Activated naive CD8-positive, alpha-beta T cell treated with anti-CD3 and anti-CD28 coated beads, Interleukin-2, amount 10 ng/mL, durations not matched to agents 7 days and 5 days (primary cell): ENCODE measurements at regions not wholly inside any gene's neighbourhood (a gene's known extent, or its start where the extent isn't known, plus 50 kb on each side); places are given as distances from the start of the nearest gene placed in this dataset.

Experiments
- ATAC-seq: fragments of 150-1000 bp; cut with Tn5 transposase; one replicate; pipeline ENCODE4 v1.10.0; 2021; ENCODE audit warnings: low read depth, moderate library complexity
- POLR2A ChIA-PET: fragments of 350-600 bp; sonication (Branson Sonifier 250); formaldehyde crosslinking; loops from one replicate; lab custom pipeline; 2021; ENCODE audit warnings: antibody characterized with exemption; lab: Charles Lee
- DNase-seq: peaks from one replicate; pipeline ENCODE4 v3.0.0; 2021
- H3K27ac Mint-ChIP-seq: one replicate; pipeline ENCODE4 v1.8.0; 2022; ENCODE audit warnings: mild to moderate bottlenecking, mixed read lengths
- H3K27me3 Mint-ChIP-seq: one replicate; pipeline ENCODE4 v1.8.0; 2022; ENCODE audit warnings: mild to moderate bottlenecking, moderate library complexity, mixed read lengths
- H3K36me3 Mint-ChIP-seq: one replicate; pipeline ENCODE4 v1.8.0; 2021; ENCODE audit warnings: mild to moderate bottlenecking, mixed read lengths
- H3K4me1 Mint-ChIP-seq: one replicate; pipeline ENCODE4 v1.8.0; 2021; ENCODE audit warnings: mixed read lengths
- H3K4me3 Mint-ChIP-seq: one replicate; pipeline ENCODE4 v1.8.0; 2022; ENCODE audit warnings: mild to moderate bottlenecking, moderate library complexity, mixed read lengths
- H3K9me3 Mint-ChIP-seq: one replicate; pipeline ENCODE4 v1.8.0; 2021; ENCODE audit warnings: mixed read lengths

DNA sequence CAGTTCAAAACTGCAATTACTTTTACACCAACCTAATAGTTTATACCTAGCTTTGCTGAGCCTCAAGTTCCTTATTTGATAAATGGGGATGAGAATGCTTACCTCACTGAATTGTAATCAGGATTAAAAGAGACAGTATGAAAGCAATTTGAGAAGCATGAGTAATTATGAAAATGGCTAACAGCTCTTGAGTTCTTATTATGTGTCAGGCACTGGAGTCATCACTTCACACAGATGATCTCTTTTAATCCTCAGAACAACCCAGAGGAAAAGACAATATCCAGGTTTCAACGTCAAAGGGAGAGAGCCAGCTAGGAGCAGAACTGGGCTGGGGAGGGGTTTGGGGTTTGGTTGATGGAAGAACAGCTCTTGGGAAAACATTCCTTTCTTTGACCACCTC lies 221.0 kb upstream of the NWD2 start:
- H3K27me3 Mint-ChIP-seq = no peaks in the 10 kb centered on the region
- ATAC-seq (no peak), DNase-seq (no peak)
- POLR2A ChIA-PET = no interaction called here
- no peaks in the 10 kb centered on the region for H3K9me3 Mint-ChIP-seq
- no peaks in the 10 kb centered on the region for H3K36me3 Mint-ChIP-seq
- H3K4me1 Mint-ChIP-seq = no peaks in the 10 kb centered on the region
- H3K4me3 Mint-ChIP-seq = no peak overlapping the region
- no peak overlapping the region for H3K27ac Mint-ChIP-seq

DNA sequence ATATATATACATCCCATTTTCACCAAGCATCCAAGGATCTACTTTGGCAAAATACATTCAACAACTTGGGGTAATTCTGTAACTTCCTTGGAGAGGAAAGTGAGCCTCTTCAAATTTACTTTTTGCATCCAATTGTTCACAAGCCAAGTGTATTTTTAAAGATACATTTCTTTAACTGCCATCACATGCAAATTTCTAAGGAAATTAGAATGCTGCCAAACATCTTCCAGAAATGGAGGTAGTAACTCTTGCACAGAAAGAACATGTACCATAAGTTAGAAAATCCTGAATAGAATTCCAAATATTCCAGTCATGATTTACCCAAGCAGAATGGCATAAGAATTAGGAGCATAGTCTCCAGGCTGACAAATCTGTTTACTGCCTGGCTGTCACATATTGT lies 220.5 kb upstream of the NWD2 start:
- no peaks in the 10 kb centered on the region for H3K4me1 Mint-ChIP-seq
- no peaks in the 10 kb centered on the region for H3K36me3 Mint-ChIP-seq
- ATAC-seq = no peak
- POLR2A ChIA-PET = no interaction called here
- no peak overlapping the region for H3K4me3 Mint-ChIP-seq
- H3K27me3 Mint-ChIP-seq = no peaks in the 10 kb centered on the region
- H3K27ac Mint-ChIP-seq = no peak overlapping the region
- H3K9me3 Mint-ChIP-seq = no peaks in the 10 kb centered on the region
- DNase-seq = no peak

DNA sequence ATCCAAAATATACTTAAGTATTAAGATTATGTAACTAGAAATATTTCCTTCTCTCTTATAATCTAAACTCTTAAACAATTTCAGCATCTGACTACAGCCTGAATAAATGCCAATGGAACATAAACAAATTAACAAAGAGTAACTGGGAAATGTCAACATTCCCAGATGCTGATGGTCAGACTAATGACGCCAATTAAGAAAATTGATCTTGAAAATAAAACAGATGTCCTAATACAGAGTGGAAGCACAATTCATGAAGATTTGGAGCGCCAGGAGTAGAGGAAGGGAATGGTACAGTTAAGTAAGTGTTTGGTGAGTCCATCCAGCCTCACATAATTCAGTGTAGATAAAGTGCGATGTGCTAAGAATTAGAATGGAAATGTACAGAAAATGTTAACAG lies 203.7 kb upstream of the NWD2 start:
- POLR2A ChIA-PET = no interaction called here
- Mint-ChIP-seq H3K27ac (no peak overlapping the region), H3K27me3 (no peaks in the 10 kb centered on the region)

DNA sequence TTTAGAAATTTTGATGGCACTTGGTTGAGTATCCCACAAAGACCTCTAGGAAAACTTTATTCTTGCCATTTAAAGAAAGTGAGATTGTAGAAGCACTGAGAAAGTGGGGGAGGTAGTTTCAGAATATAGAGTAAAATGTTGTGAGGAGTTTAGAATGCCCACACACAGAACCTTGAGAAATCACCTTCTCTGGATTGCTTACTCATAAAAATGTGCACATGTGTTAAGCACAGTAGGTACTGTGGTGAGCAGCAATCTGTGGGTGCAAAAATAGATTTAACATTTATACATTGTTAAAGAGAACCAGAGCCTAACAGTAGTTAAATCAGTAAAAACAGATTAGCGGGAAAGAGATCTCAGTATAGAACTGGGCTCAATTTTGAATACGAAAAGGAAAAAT lies 201.2 kb upstream of the NWD2 start:
- H3K9me3 Mint-ChIP-seq = no peaks in the 10 kb centered on the region
- H3K4me1 Mint-ChIP-seq = no peaks in the 10 kb centered on the region
- H3K27ac Mint-ChIP-seq = no peak overlapping the region
- H3K36me3 Mint-ChIP-seq = no peaks in the 10 kb centered on the region
- POLR2A ChIA-PET = no interaction called here
- no peak overlapping the region for H3K4me3 Mint-ChIP-seq
- H3K27me3 Mint-ChIP-seq = no peaks in the 10 kb centered on the region
- ATAC-seq = no peak
- no peak for DNase-seq

More for the DNA sequence above, 203.7 kb upstream of the NWD2 start:
- no peak for DNase-seq
- Mint-ChIP-seq H3K36me3 (no peaks in the 10 kb centered on the region), H3K4me3 (no peak overlapping the region), H3K4me1 (no peaks in the 10 kb centered on the region), H3K9me3 (no peaks in the 10 kb centered on the region)
- no peak for ATAC-seq

DNA sequence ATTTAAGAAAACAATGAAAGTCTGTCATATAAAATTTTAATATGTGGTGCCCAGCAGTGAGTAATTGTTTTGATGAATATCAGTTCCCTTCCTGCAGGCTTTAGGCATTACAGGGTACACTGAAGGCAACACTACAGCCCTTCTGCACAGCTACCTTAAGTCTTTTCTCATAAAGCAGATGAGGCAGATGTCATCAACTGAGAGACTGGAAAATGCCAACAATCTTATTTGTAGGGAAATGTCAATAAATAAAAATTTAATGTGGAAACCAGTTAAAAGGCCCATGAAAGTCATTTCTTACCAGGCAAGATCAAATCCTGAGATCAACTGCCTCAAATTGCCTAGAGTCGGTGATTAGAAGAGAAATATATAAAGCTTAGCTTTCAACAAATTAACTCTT lies 193.4 kb upstream of the NWD2 start:
- H3K27ac Mint-ChIP-seq = no peak overlapping the region
- H3K36me3 Mint-ChIP-seq = no peaks in the 10 kb centered on the region
- no peak overlapping the region for H3K4me3 Mint-ChIP-seq
- no peaks in the 10 kb centered on the region for H3K27me3 Mint-ChIP-seq
- POLR2A ChIA-PET = no interaction called here
- DNase-seq = no peak
- no peaks in the 10 kb centered on the region for H3K9me3 Mint-ChIP-seq
- ATAC-seq = no peak
- no peaks in the 10 kb centered on the region for H3K4me1 Mint-ChIP-seq

DNA sequence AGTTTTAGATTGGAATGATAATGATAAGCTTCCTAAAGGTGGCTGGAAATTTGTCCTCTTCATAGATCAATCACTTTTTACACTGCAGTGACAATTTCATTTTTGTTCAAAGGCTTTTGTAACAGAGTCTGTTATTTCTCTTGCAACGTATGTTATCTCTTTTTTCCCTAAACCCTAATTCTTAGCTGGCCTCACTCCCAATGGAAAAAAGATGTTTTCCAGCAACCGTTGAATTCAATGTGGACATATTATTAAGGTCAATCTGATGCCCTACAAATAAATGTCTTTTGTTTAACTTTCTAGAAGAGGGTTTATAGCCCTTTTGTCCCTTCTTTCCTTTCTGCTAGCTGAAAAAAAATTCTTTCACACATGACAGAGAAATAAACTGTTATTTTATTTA lies 192.7 kb upstream of the NWD2 start:
- DNase-seq = no peak
- Mint-ChIP-seq H3K27me3 (no peaks in the 10 kb centered on the region), H3K4me1 (no peaks in the 10 kb centered on the region), H3K36me3 (no peaks in the 10 kb centered on the region), H3K4me3 (no peak overlapping the region), H3K9me3 (no peaks in the 10 kb centered on the region), H3K27ac (no peak overlapping the region)
- no peak for ATAC-seq
- POLR2A ChIA-PET = no interaction called here

DNA sequence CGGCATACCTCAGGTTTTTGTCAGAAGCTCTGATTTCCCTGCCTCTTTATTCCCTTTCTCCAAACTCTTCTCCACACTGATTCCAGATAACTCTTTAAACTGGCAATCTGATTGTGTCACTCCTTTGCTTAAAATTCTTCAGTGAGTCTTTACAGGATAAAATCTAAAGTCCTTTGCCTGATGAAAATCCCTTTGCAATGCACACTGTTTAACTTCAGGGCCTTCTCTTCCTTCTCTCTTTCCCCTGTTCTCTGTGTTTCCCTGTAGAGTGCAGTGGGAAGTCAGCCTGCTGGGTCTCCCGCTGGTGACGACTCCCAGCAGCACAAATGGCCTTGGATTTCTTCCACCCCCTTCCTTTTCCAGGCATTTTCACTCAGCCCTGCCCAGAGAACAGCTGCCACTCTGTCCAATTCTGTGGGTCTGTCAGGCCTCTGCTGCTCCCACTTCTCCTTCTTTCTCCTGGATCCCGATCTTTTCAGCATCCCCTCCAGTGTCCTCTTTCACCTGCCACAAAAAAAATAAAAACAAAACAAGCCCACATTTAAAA lies 189.9 kb upstream of the NWD2 start:
- Mint-ChIP-seq H3K4me3 (no peak overlapping the region), H3K9me3 (no peaks in the 10 kb centered on the region), H3K27ac (no peak overlapping the region), H3K36me3 (no peaks in the 10 kb centered on the region), H3K27me3 (no peaks in the 10 kb centered on the region), H3K4me1 (no peaks in the 10 kb centered on the region)
- DNase-seq (no peak), ATAC-seq (no peak)
- POLR2A ChIA-PET = no interaction called here

DNA sequence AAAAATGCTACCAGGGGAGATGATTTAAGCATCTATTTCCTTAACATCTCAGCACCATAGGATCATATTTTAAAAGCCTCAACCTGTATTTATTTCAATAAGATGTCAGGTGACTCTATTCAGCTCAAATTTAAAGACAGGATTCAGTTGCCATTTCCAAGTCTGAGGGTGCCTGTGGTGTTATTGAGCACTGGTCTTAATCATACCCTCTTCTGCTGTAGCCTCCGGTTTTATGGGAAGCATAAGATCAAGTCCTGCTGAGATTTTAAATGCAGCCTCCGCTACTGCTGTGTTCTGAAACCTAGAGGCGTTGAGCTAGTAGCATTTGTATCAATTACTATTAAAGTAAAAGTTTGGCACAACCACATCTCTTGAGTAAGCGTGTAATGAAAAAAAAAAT lies 185.7 kb upstream of the NWD2 start:
- DNase-seq = no peak
- H3K27me3 Mint-ChIP-seq = no peaks in the 10 kb centered on the region
- H3K36me3 Mint-ChIP-seq = no peaks in the 10 kb centered on the region
- POLR2A ChIA-PET = no interaction called here
- H3K4me1 Mint-ChIP-seq = no peaks in the 10 kb centered on the region
- ATAC-seq = no peak
- no peaks in the 10 kb centered on the region for H3K9me3 Mint-ChIP-seq
- no peak overlapping the region for H3K27ac Mint-ChIP-seq
- no peak overlapping the region for H3K4me3 Mint-ChIP-seq

DNA sequence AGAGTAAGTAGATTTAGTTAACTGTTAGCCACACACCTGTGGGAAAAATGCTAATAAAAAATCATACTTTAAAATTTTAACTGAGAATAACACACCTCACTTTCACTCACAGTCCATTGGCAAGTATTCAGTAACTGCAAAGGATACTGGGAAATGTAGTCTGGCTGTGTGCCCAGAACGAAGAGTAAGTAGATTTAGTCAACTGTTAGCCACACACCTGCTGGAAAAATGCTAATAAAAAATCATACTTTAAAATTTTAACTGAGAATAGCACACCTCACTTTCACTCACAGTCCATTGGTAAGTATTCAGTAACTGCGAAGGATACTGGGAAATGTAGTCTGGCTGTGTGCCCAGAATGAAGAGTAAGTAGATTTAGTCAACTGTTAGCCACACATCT lies 178.4 kb upstream of the NWD2 start:
- DNase-seq = no peak
- Mint-ChIP-seq H3K36me3 (no peaks in the 10 kb centered on the region), H3K4me3 (no peak overlapping the region), H3K27me3 (no peaks in the 10 kb centered on the region), H3K4me1 (no peaks in the 10 kb centered on the region), H3K9me3 (no peaks in the 10 kb centered on the region), H3K27ac (no peak overlapping the region)
- POLR2A ChIA-PET = no interaction called here
- no peak for ATAC-seq

DNA sequence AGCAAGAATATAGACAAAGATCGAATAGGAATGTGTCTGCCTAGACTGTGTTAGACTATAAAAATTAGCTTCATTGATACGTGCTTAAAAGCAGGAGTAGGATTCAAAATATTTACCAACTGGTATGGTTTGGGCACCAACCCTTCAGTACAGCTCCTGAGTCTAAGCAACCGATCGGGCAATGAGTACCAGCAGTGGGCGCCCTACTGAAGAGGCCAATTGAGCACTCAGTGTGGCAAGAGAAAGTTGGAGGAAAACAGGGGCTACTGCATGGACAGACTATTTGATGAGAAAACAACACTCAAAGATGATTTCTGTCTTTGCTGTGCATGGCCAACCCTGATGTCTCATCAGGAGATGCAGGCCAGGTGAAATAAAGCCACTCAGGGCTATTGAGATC lies 176.0 kb upstream of the NWD2 start:
- Mint-ChIP-seq H3K9me3 (peaks cover 3% of the 10 kb centered on the region), H3K4me3 (no peak overlapping the region), H3K27me3 (no peaks in the 10 kb centered on the region), H3K36me3 (no peaks in the 10 kb centered on the region), H3K27ac (no peak overlapping the region), H3K4me1 (peaks cover 3% of the 10 kb centered on the region)
- DNase-seq (no peak), ATAC-seq (no peak)
- POLR2A ChIA-PET = no interaction called here

DNA sequence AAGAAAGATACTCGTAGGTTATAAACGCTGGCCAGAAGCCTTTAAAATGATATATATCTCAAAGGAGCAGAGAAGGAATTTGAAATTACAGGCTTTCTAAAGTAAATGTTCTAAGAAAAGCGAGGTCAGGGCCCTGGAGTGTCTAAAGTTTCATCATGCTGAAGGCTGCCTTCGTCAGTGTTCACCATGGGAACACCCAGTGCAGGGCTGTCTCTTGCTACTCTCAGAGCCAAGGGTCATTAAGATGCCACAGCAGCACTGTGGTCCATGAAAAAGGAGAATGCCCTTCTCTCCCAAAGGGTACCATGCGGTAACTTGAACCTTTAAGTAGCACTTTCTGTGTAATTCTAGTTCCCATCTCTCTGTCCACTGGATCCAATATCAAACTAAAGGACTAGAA lies 174.5 kb upstream of the NWD2 start:
- peaks cover 3% of the 10 kb centered on the region for H3K9me3 Mint-ChIP-seq
- no peak overlapping the region for H3K27ac Mint-ChIP-seq
- DNase-seq = no peak
- H3K36me3 Mint-ChIP-seq = no peaks in the 10 kb centered on the region
- POLR2A ChIA-PET = no interaction called here
- H3K4me3 Mint-ChIP-seq = no peak overlapping the region
- peaks cover 3% of the 10 kb centered on the region for H3K4me1 Mint-ChIP-seq
- ATAC-seq = no peak
- H3K27me3 Mint-ChIP-seq = no peaks in the 10 kb centered on the region

DNA sequence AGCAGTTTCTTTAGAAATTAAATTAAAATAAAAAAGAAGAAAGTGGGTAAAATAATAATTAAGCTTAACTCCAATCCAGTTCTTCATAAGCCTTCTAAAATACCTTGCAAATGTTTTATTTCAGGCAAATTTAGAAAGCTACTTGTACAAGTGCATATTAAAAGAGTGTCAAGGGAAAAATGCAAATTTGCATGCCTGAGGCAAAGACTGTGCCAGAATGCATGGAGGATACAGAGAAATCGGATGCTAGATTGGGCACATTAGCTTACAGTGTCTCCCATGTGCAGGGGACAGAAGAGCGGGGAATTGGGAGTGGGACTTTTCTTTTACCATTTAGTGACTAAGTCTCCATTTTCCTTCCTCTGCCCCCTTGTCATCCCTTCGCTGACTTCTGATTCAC lies 173.0 kb upstream of the NWD2 start:
- Mint-ChIP-seq H3K9me3 (peaks cover 3% of the 10 kb centered on the region), H3K4me1 (peaks cover 3% of the 10 kb centered on the region), H3K27ac (no peak overlapping the region), H3K27me3 (no peaks in the 10 kb centered on the region), H3K4me3 (no peak overlapping the region), H3K36me3 (no peaks in the 10 kb centered on the region)
- no peak for DNase-seq
- POLR2A ChIA-PET = no interaction called here
- no peak for ATAC-seq

DNA sequence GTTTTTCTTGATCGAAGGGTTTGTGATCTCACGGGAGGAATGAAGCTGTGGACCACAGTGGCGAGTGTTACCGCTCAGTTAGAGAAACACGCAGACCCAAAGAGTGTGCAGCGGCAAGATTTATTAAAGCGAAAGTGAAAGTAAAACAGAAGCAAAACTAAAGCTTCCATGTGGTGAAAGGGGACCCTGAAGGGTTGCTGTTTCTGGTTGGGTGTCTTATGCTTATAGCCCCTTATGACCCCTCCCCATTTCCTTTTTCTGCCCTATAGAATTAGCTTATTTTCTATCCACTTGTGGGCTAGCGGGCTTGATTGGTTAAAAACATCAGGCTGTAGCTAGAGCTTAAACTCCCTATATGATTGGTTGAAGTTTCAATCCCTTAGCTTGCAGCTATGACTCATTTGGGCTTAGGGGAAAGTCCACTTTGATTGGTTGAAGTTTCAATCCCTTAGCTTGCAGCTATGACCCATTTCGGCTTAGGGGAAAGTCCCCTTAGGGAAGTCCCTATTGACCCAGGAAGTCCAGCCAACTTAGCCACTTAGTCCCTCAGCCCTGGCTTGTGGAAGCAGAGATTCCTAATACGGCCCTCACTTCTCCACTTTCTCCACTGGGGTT lies 171.2 kb upstream of the NWD2 start:
- Mint-ChIP-seq H3K9me3 (peaks cover 3% of the 10 kb centered on the region), H3K4me1 (peaks cover 3% of the 10 kb centered on the region), H3K4me3 (no peak overlapping the region), H3K27ac (no peak overlapping the region), H3K36me3 (no peaks in the 10 kb centered on the region), H3K27me3 (no peaks in the 10 kb centered on the region)
- ATAC-seq (no peak), DNase-seq (no peak)
- POLR2A ChIA-PET = no interaction called here

DNA sequence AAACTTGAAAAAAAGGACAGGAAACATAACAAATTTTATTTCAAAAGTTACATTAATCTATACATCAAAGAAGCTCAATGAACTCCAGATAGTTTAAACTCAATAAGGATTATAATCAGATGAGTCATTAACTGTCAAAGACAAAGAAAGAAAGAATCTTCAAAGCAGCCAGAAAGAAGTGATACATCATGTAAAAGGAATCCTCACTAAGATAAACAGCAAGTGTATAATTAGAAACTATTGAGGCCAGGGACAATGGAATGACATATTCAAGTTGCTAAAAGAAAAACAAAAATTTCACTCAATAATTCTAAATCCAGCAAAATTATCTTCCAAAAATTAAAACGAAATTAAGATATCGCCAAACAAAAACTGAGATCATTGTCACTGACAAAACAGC lies 161.6 kb upstream of the NWD2 start:
- H3K27me3 Mint-ChIP-seq = no peaks in the 10 kb centered on the region
- H3K9me3 Mint-ChIP-seq = peaks cover 8% of the 10 kb centered on the region
- H3K36me3 Mint-ChIP-seq = no peaks in the 10 kb centered on the region
- no peak overlapping the region for H3K4me3 Mint-ChIP-seq
- ATAC-seq = no peak
- no peaks in the 10 kb centered on the region for H3K4me1 Mint-ChIP-seq
- H3K27ac Mint-ChIP-seq = no peak overlapping the region
- POLR2A ChIA-PET = no interaction called here
- DNase-seq = no peak

DNA sequence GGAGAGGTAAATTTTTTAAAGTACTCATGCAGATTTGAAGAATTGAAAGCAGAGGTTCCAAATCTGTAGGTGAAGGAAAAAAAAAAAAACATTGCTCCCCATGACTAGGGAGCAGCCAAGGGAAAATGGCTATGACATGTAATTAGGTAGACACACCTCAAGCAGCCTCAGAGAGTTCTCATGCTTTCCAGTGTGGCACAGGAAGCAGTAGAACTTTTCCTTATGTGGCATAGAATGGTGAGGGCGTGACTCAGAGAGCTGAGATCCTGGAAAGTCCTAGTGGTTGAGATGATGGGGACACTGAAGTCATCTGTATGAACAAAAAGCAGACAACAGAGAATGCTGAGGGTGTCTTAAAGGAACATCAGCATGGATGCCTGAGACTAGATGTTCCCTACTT lies 148.6 kb upstream of the NWD2 start:
- Mint-ChIP-seq H3K27me3 (no peaks in the 10 kb centered on the region), H3K9me3 (peaks cover 2% of the 10 kb centered on the region), H3K36me3 (no peaks in the 10 kb centered on the region), H3K27ac (no peak overlapping the region), H3K4me1 (no peaks in the 10 kb centered on the region), H3K4me3 (no peak overlapping the region)
- DNase-seq = no peak
- POLR2A ChIA-PET = no interaction called here
- no peak for ATAC-seq
